ENCODE measurements at regions not wholly inside any gene's neighbourhood (a gene's known extent, or its start where the extent isn't known, plus 50 kb on each side); places are given as distances from the start of the nearest gene placed in this dataset.
"Not testable (repeated sequence)": the region's sequence is repeated elsewhere in the genome, so short reads cannot be mapped to it uniquely, and the experiment has no call there.

GRCh38 chr3:4921589-4921988 is 57.6 kb upstream of the BHLHE40 start:
- not testable (repeated sequence) for TF ChIP-seq CTCF (conservative IDR thresholded peaks at IDR 0.05; ENCODE audit: low read depth, low read length); EZH2 (IDR thresholded peaks at IDR 0.05; ENCODE audit: low read length, unreplicated experiment); EZH2phosphoT487 (IDR thresholded peaks at IDR 0.05; ENCODE audit: borderline replicate concordance, low read length)
